ENCODE measurements at regions not wholly inside any gene's neighbourhood (a gene's known extent, or its start where the extent isn't known, plus 50 kb on each side); places are given as distances from the start of the nearest gene placed in this dataset.
"Not testable (repeated sequence)": the region's sequence is repeated elsewhere in the genome, so short reads cannot be mapped to it uniquely, and the experiment has no call there.

GRCh38 chr6:85186546-85187175 lies 263.2 kb upstream of the NT5E start:
- DNase-seq: no peak

GRCh38 chr6:85185977-85186376 lies 263.9 kb upstream of the NT5E start:
- DNase-seq: no peak

GRCh38 chr6:85183841-85184240 lies 266.0 kb upstream of the NT5E start:
- DNase-seq: no peak

GRCh38 chr6:85172705-85173104 lies 277.2 kb upstream of the NT5E start:
- DNase-seq: no peak

GRCh38 chr6:85172161-85172560 lies 277.7 kb upstream of the NT5E start:
- DNase-seq: no peak

GRCh38 chr6:85169189-85169588 lies 280.7 kb upstream of the NT5E start:
- no peak for DNase-seq

- no peak for DNase-seq
These were observed 281.7 kb upstream of the NT5E start for GRCh38 chr6:85168146-85168545.

- DNase-seq: no peak
These were observed 283.7 kb upstream of the NT5E start for GRCh38 chr6:85166114-85166741.

GRCh38 chr6:85163156-85164080 lies 286.5 kb upstream of the NT5E start:
- DNase-seq: no peak

- DNase-seq: no peak
These were observed 292.6 kb upstream of the NT5E start for GRCh38 chr6:85157311-85157710.

- no peak for DNase-seq
These were observed 306.2 kb upstream of the NT5E start for GRCh38 chr6:85143676-85144075.

GRCh38 chr6:85137865-85138264 lies 312.0 kb upstream of the NT5E start:
- no peak for DNase-seq

GRCh38 chr6:85136310-85136709 lies 313.6 kb upstream of the NT5E start:
- no peak for DNase-seq

GRCh38 chr6:85135376-85136094 lies 314.3 kb upstream of the NT5E start:
- no peak for DNase-seq

GRCh38 chr6:85134172-85134571 lies 315.7 kb upstream of the NT5E start:
- no peak for DNase-seq

- no peak for DNase-seq
These were observed 317.8 kb upstream of the NT5E start for GRCh38 chr6:85132091-85132490.

GRCh38 chr6:85130743-85131142 lies 319.1 kb upstream of the NT5E start:
- no peak for DNase-seq

- DNase-seq: no peak
These were observed 320.0 kb upstream of the NT5E start for GRCh38 chr6:85129881-85130280.

GRCh38 chr6:85128781-85129180 lies 321.1 kb upstream of the NT5E start:
- DNase-seq: no peak

- not testable (repeated sequence) for DNase-seq
These were observed 321.6 kb upstream of the NT5E start for GRCh38 chr6:85128256-85128655.

GRCh38 chr6:85127696-85128243 lies 322.1 kb upstream of the NT5E start:
- DNase-seq: no peak

GRCh38 chr6:85127168-85127498 lies 322.8 kb upstream of the NT5E start:
- no peak for DNase-seq

Data from NCI-H1436 treated with DMSO at 0.1 percent for 48 hours (cell line).